Left lung (tissue), 4 donors: ENCODE measurements at regions not wholly inside any gene's neighbourhood (a gene's known extent, or its start where the extent isn't known, plus 50 kb on each side); places are given as distances from the start of the nearest gene placed in this dataset.

ENCODE experiments used
- ATAC-seq: fragments of 200-7000 bp; cut with Tn5 transposase; one replicate; pipeline ENCODE4 v1.9.1; 2020; ENCODE audit warnings: moderate library complexity
- DNase-seq, 4 donors: peaks; one replicate each; pipeline ENCODE4 v3.0.0-alpha.2; 2013 to 2020
- H3K27ac ChIP-seq, 2 donors: fragments of 200-600 bp; sonication (generic) in 1 of 2; one replicate each; pipeline versions ENCODE4 v1.5.0 to v1.8.0; 2020 to 2021
- H3K27me3 ChIP-seq, 2 donors: fragments of 200-600 bp; sonication (generic) in 1 of 2; one replicate each; pipeline versions ENCODE4 v1.5.0 to v1.8.0; 2020 to 2021
- H3K36me3 ChIP-seq, 2 donors: fragments of 200-600 bp; sonication (generic) in 1 of 2; one replicate each; pipeline versions ENCODE4 v1.5.0 to v1.8.0; 2020 to 2021
- H3K4me1 ChIP-seq, 2 donors: fragments of 200-600 bp; one replicate each; pipeline ENCODE4 v1.8.0; 2021
- H3K4me3 ChIP-seq, 2 donors: fragments of 200-600 bp; sonication (generic) in 1 of 2; one replicate each; pipeline versions ENCODE4 v1.5.0 to v1.8.0; 2020 to 2021; ENCODE audit warnings: mild to moderate bottlenecking in 1 of 2
- H3K9me3 ChIP-seq, 2 donors: fragments of 200-600 bp; sonication (generic) in 1 of 2; one replicate each; pipeline versions ENCODE4 v1.5.0 to v1.8.0; 2020 to 2021
- intact Hi-C, 2 donors: fragments of 100-400 bp; cut with DNase I; formaldehyde crosslinking; loops; one replicate each; pipeline versions ENCODE4 v1.11.2 to v1.14.2; 2022
- TF ChIP-seq, protein P1 (sequence below), 2 donors: fragments of 200-600 bp; sonication (generic) in 1 of 2; IDR thresholded peaks; one replicate each; pipeline versions ENCODE4 v1.5.0 to v1.8.0; 2021; ENCODE audit warnings: antibody characterized with exemption in 2 of 2
- donor health status: DM: no; HTN: yes; CAD: no.
- donor health status: DM: no; HTN: no; CAD: no.

DNA sequence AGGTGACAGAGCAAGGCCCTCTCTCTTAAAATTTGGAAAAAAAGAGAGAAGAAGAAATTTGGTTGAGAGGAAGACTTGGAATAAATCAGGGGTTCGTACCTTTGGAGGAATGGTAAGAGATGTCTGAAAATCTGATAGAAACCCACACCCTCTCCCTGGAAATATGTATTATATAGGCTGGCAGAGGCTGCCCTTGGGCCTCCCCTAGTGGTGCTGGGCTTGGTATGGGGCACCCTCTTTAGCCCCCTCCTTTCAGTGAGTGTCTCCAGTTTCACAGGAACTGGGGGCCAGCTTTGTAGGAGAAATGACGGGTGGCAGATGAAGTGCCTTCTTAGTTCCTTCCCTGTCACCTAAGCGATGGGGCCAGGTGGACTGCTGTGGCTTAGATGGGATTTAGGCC lies 82.9 kb upstream of the SLC2A1 start:
- no peaks in the 10 kb centered on the region for H3K27me3 ChIP-seq
- H3K4me3 ChIP-seq = no peak overlapping the region
- intact Hi-C loops = no loop called here
- ATAC-seq (no peak), DNase-seq (no peak)
- no peaks in the 10 kb centered on the region for H3K9me3 ChIP-seq
- H3K4me1 ChIP-seq = no peaks in the 10 kb centered on the region
- TF ChIP-seq, protein P1, sequence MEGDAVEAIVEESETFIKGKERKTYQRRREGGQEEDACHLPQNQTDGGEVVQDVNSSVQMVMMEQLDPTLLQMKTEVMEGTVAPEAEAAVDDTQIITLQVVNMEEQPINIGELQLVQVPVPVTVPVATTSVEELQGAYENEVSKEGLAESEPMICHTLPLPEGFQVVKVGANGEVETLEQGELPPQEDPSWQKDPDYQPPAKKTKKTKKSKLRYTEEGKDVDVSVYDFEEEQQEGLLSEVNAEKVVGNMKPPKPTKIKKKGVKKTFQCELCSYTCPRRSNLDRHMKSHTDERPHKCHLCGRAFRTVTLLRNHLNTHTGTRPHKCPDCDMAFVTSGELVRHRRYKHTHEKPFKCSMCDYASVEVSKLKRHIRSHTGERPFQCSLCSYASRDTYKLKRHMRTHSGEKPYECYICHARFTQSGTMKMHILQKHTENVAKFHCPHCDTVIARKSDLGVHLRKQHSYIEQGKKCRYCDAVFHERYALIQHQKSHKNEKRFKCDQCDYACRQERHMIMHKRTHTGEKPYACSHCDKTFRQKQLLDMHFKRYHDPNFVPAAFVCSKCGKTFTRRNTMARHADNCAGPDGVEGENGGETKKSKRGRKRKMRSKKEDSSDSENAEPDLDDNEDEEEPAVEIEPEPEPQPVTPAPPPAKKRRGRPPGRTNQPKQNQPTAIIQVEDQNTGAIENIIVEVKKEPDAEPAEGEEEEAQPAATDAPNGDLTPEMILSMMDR (IDR thresholded peaks at IDR 0.05) = no peak
- H3K36me3 ChIP-seq = no peaks in the 10 kb centered on the region
- H3K27ac ChIP-seq = no peak overlapping the region

DNA sequence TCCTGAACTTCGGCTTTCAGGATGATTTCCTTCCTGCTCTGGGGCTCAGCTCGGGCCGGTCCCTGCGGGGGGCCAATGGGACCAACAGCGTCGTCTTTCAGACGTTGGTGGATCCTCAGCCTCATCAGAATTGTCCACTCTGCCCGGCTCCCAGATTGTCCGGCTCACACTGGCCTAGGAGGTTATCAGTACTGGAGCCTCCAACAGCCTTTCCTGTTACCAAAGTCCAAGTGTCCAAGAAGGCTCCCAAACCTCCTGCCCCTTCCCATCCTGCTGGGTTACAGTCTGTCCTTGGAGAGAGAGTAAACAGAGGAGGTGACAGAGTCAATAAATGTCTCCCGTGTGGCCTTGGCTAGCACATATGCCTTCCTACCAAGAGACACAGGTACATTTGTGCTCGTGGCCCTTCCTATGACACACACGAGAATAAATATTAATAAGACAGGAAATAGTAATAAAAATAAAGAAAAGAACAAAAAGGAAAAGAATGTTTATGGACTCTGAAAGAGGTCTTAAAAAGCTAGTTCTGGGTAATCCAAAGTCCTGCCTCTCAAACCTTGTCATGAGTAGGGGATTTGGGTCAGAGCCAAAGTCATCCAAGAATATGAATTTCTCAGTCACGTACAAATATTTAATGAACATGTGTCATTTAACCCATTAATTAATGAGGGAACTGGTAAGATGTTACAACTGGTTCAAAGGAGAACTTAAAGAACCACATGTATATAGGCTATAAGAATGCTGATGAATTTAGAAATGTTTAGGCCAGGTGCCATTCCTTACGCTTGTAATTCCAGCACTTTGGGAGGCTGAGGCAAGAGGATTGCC lies 80.8 kb upstream of the SLC2A1 start:
- Histone ChIP-seq H3K4me3 (no peak overlapping the region), H3K9me3 (no peaks in the 10 kb centered on the region), H3K4me1 (peaks cover 0 to 6% of the 10 kb centered on the region in 2 donors), H3K27me3 (no peaks in the 10 kb centered on the region), H3K36me3 (no peaks in the 10 kb centered on the region), H3K27ac (no peak overlapping the region)
- intact Hi-C loops = no loop called here
- TF ChIP-seq, protein P1 (IDR thresholded peaks at IDR 0.05) = no peak
- ATAC-seq (no peak), DNase-seq (no peak)

DNA sequence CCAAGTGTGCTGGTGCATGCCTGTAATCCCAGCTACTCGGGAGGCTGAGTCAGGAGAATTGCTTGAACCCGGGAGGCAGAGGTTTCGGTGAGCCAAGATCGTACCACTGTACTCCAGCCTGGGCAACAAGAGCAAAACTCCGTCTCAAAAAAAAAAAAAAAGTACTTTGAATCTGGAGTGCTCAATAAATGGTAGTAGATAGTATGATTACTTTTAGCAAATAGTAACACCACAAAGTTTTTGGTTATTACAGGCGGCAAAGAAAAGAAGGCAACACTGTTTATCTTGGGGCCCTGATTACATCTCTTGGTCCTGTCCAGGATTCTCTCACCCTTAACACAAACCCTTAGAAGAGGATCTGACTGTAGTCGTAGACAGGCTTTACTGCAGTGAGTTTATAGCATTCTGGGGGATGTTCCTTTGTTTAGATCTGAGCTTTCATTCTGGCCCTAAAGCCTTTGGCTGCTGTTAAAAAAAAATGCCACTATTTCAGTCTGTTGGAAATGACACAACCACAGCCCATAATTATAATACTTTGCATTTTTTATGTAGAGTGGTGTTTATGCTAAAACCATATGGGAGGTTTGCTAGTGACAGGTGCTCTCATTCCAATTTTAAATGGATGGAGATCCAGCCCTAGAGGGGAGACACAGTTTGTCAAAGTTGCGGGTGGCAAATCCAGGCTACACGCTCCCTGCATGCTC lies 79.7 kb upstream of the SLC2A1 start:
- DNase-seq (no peak), ATAC-seq (no peak)
- H3K36me3 ChIP-seq = no peaks in the 10 kb centered on the region
- TF ChIP-seq, protein P1 (IDR thresholded peaks at IDR 0.05) = no peak
- H3K4me1 ChIP-seq = peaks cover 0 to 6% of the 10 kb centered on the region in 2 donors
- no peaks in the 10 kb centered on the region for H3K27me3 ChIP-seq
- H3K9me3 ChIP-seq = no peaks in the 10 kb centered on the region
- intact Hi-C loops = no loop called here
- no peak overlapping the region for H3K4me3 ChIP-seq
- H3K27ac ChIP-seq = no peak overlapping the region

DNA sequence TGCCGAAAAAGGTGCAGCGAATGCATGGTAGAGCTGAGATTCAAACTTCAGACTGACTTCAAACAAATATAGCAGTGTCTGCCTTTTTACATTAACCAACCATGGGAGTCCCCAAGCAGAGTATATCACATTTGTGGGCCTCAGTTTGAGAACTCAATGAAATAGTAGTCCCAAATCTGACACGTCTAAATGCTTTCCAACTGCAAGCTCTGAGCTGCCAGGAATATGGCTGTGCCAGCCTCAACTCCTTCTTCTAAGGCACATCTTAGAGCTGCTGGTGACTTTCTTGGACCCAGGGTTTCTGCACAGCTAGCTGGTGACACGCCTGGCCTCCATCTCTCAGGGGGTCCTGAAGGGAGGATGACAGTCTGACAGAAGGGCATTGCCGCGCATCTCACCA lies 78.8 kb upstream of the SLC2A1 start:
- ATAC-seq = no peak
- Histone ChIP-seq H3K36me3 (no peaks in the 10 kb centered on the region), H3K9me3 (no peaks in the 10 kb centered on the region), H3K4me3 (no peak overlapping the region), H3K27ac (no peak overlapping the region), H3K27me3 (no peaks in the 10 kb centered on the region), H3K4me1 (peaks cover 0 to 6% of the 10 kb centered on the region in 2 donors)
- DNase-seq = no peak
- TF ChIP-seq, protein P1 (IDR thresholded peaks at IDR 0.05) = no peak
- intact Hi-C loops = no loop called here

DNA sequence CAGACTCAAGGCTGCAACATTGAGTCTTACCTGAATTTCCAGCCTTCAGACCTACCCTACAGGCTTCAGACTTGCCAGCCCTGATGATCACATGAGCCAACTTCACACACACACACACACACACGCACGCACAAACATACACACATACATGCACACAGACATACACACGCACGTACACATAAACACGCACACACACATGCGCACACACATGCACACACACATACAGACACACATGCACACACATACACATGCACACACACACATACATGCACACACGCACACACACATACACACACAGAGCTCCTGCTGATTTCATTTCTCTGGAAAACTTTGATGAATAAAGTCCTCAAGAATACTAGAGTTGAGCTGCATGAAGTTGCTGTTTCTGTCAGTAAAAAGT lies 78.3 kb upstream of the SLC2A1 start:
- DNase-seq = no peak
- no peak for ATAC-seq
- intact Hi-C loops = no loop called here

More for the DNA sequence above, 78.3 kb upstream of the SLC2A1 start:
- H3K27ac ChIP-seq = no peak overlapping the region
- H3K9me3 ChIP-seq = no peaks in the 10 kb centered on the region
- H3K36me3 ChIP-seq = no peaks in the 10 kb centered on the region
- no peak overlapping the region for H3K4me3 ChIP-seq
- H3K27me3 ChIP-seq = no peaks in the 10 kb centered on the region
- TF ChIP-seq, protein P1 (IDR thresholded peaks at IDR 0.05) = no peak
- peaks cover 0 to 6% of the 10 kb centered on the region in 2 donors for H3K4me1 ChIP-seq
